Breast epithelium (tissue), 3 donors: ENCODE measurements at regions not wholly inside any gene's neighbourhood (a gene's known extent, or its start where the extent isn't known, plus 50 kb on each side); places are given as distances from the start of the nearest gene placed in this dataset.

Experiments
- POLR2A ChIP-seq: fragments of 450-650 bp; IDR thresholded peaks from one replicate; pipeline ENCODE4 v1.6.1; 2016; ENCODE audit warnings: antibody characterized with exemption, mild to moderate bottlenecking, moderate library complexity
- TF ChIP-seq, protein P1 (sequence below), 3 donors: fragments of 450-650 bp; IDR thresholded peaks; one replicate each; pipeline ENCODE4 v1.5.1; 2016 to 2017; ENCODE audit warnings: antibody characterized with exemption in 3 of 3, mild to moderate bottlenecking in 3 of 3, moderate library complexity in 3 of 3

DNA sequence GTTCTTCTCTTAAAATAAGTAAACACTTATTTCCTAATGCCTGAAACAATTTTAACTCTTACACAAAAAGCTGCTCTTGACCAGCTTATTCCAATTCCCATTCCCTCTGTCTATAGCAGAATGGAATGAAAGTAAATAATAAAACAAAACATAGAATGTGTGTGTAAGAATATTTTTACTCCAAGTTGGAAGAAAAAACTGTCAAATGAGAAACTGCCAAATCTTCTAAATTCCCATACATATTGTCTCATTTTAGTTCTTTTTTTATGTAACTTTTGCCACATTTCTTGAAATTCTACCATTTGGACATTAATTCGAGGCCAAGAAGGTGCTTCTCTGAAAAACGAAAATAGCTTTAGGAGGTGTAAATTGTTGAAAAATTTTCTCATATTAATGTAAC, 477.1 kb downstream of the FAT4 start:
- TF ChIP-seq, protein P1, sequence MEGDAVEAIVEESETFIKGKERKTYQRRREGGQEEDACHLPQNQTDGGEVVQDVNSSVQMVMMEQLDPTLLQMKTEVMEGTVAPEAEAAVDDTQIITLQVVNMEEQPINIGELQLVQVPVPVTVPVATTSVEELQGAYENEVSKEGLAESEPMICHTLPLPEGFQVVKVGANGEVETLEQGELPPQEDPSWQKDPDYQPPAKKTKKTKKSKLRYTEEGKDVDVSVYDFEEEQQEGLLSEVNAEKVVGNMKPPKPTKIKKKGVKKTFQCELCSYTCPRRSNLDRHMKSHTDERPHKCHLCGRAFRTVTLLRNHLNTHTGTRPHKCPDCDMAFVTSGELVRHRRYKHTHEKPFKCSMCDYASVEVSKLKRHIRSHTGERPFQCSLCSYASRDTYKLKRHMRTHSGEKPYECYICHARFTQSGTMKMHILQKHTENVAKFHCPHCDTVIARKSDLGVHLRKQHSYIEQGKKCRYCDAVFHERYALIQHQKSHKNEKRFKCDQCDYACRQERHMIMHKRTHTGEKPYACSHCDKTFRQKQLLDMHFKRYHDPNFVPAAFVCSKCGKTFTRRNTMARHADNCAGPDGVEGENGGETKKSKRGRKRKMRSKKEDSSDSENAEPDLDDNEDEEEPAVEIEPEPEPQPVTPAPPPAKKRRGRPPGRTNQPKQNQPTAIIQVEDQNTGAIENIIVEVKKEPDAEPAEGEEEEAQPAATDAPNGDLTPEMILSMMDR (IDR thresholded peaks at IDR 0.05): no peak
- no peak for TF ChIP-seq POLR2A
